ENCODE measurements at regions not wholly inside any gene's neighbourhood (a gene's known extent, or its start where the extent isn't known, plus 50 kb on each side); places are given as distances from the start of the nearest gene placed in this dataset.

GRCh38 chr2:64828261-64828660 is 160.9 kb upstream of the SLC1A4 start:
- no peak for TF ChIP-seq CTCF (IDR thresholded peaks at IDR 0.05; ENCODE audit: unreplicated experiment)
- Mint-ChIP-seq H3K4me1 (peaks cover 6% of the 10 kb centered on the region), H3K27me3 (ENCODE audit: low read depth) (peaks cover 5% of the 10 kb centered on the region), H3K9me3 (peaks cover 6% of the 10 kb centered on the region), H3K36me3 (no peaks in the 10 kb centered on the region), H3K27ac (no peak overlapping the region), H3K4me3 (no peak overlapping the region)
- no peak for DNase-seq (ENCODE audit: low spot score in 2 of 2, unreplicated experiment in 2 of 2)

- no peak overlapping the region for H3K27ac Mint-ChIP-seq
- H3K4me1 Mint-ChIP-seq, result no peaks in the 10 kb centered on the region
- no peaks in the 10 kb centered on the region for H3K36me3 Mint-ChIP-seq
- no peak overlapping the region for H3K4me3 Mint-ChIP-seq
- no peak for TF ChIP-seq CTCF (IDR thresholded peaks at IDR 0.05; ENCODE audit: unreplicated experiment)
- H3K9me3 Mint-ChIP-seq, result peaks cover 6% of the 10 kb centered on the region
- peaks cover 11% of the 10 kb centered on the region for H3K27me3 Mint-ChIP-seq (ENCODE audit: low read depth)
- no peak for DNase-seq (ENCODE audit: low spot score in 2 of 2, unreplicated experiment in 2 of 2)
Observed at GRCh38 chr2:64829525-64829924, 159.7 kb upstream of the SLC1A4 start.

GRCh38 chr2:64831134-64831976 is 157.8 kb upstream of the SLC1A4 start:
- H3K4me3 Mint-ChIP-seq, result no peak overlapping the region
- H3K27me3 Mint-ChIP-seq (ENCODE audit: low read depth), result peaks cover 11% of the 10 kb centered on the region
- TF ChIP-seq CTCF (IDR thresholded peaks at IDR 0.05; ENCODE audit: unreplicated experiment), result peak; percentile 71
- H3K36me3 Mint-ChIP-seq, result no peaks in the 10 kb centered on the region
- peak in 1 of 2 experiments; percentile 51 for DNase-seq (ENCODE audit: low spot score in 2 of 2, unreplicated experiment in 2 of 2)
- H3K27ac Mint-ChIP-seq, result no peak overlapping the region
- no peaks in the 10 kb centered on the region for H3K4me1 Mint-ChIP-seq
- peaks cover 6% of the 10 kb centered on the region for H3K9me3 Mint-ChIP-seq

GRCh38 chr2:64831977-64832328 is 157.2 kb upstream of the SLC1A4 start:
- H3K4me3 Mint-ChIP-seq, result no peak overlapping the region
- no peaks in the 10 kb centered on the region for H3K36me3 Mint-ChIP-seq
- no peaks in the 10 kb centered on the region for H3K4me1 Mint-ChIP-seq
- TF ChIP-seq CTCF (IDR thresholded peaks at IDR 0.05; ENCODE audit: unreplicated experiment), result no peak
- peaks cover 6% of the 10 kb centered on the region for H3K9me3 Mint-ChIP-seq
- H3K27ac Mint-ChIP-seq, result no peak overlapping the region
- no peak for DNase-seq (ENCODE audit: low spot score in 2 of 2, unreplicated experiment in 2 of 2)
- peaks cover 11% of the 10 kb centered on the region for H3K27me3 Mint-ChIP-seq (ENCODE audit: low read depth)

- peaks cover 6% of the 10 kb centered on the region for H3K9me3 Mint-ChIP-seq
- H3K36me3 Mint-ChIP-seq, result no peaks in the 10 kb centered on the region
- no peak for DNase-seq (ENCODE audit: low spot score in 2 of 2, unreplicated experiment in 2 of 2)
- H3K4me3 Mint-ChIP-seq, result no peak overlapping the region
- no peak for TF ChIP-seq CTCF (IDR thresholded peaks at IDR 0.05; ENCODE audit: unreplicated experiment)
- no peaks in the 10 kb centered on the region for H3K4me1 Mint-ChIP-seq
- H3K27ac Mint-ChIP-seq, result no peak overlapping the region
- peaks cover 9% of the 10 kb centered on the region for H3K27me3 Mint-ChIP-seq (ENCODE audit: low read depth)
Observed at GRCh38 chr2:64832936-64833335, 156.3 kb upstream of the SLC1A4 start.
